IMR-90 (cell line): ENCODE measurements at regions not wholly inside any gene's neighbourhood (a gene's known extent, or its start where the extent isn't known, plus 50 kb on each side); places are given as distances from the start of the nearest gene placed in this dataset.

Source experiments
- ATAC-seq: fragments of 200-7000 bp; cut with Tn5 transposase; 2 replicates; pipeline ENCODE4 v1.9.1; 2020; ENCODE audit warnings: low read depth, mild to moderate bottlenecking, moderate library complexity
- BruUV-seq: library from RNA; stranded (reverse); fragments of 400-500 nt; replicated peaks from 2 replicates; lab custom pipeline; 2021; lab: Mats Ljungman, UMichigan
- CTCF ChIA-PET: fragments of 300-600 bp; formaldehyde crosslinking; extraction: SDS; loops from one replicate; lab custom pipeline; 2021; ENCODE audit warnings: antibody characterized with exemption; lab: Yijun Ruan, JAX
- POLR2A ChIA-PET: fragments of 300-600 bp; sonication (Branson Sonifier 250); formaldehyde crosslinking; loops from one replicate; lab custom pipeline; 2022; ENCODE audit warnings: antibody characterized with exemption; ENCODE audit not compliant: unreplicated experiment; lab: Charles Lee
- DNase-seq: peaks from one replicate; pipeline ENCODE4 v3.0.0; 2013
- H2AFZ ChIP-seq: replicated peaks from 2 replicates; pipeline ENCODE3; 2013; ENCODE audit warnings: low read length, mild to moderate bottlenecking; ENCODE audit not compliant: poor library complexity
- H2AK5ac ChIP-seq: 2 replicates; pipeline ENCODE4 v1.6.1; 2013; ENCODE audit warnings: low read depth, low read length, inconsistent platforms
- H2AK9ac ChIP-seq: replicated peaks from 2 replicates; pipeline ENCODE3; 2013; ENCODE audit warnings: mild to moderate bottlenecking, low read depth, low read length, moderate library complexity; ENCODE audit not compliant: poor library complexity
- H2BK120ac ChIP-seq: 2 replicates; pipeline ENCODE4 v1.6.1; 2013; ENCODE audit warnings: low read depth, low read length, inconsistent platforms
- H2BK15ac ChIP-seq: 3 replicates; pipeline ENCODE4 v1.6.1; 2013; ENCODE audit warnings: low read depth, low read length, inconsistent platforms
- H2BK20ac ChIP-seq: 2 replicates; pipeline ENCODE4 v1.6.1; 2013; ENCODE audit warnings: low read depth, mild to moderate bottlenecking, inconsistent platforms, low read length, moderate library complexity
- H2BK5ac ChIP-seq: 2 replicates; pipeline ENCODE4 v1.6.1; 2013; ENCODE audit warnings: mild to moderate bottlenecking, low read depth, low read length, inconsistent platforms; ENCODE audit not compliant: poor library complexity, severe bottlenecking
- H3K14ac ChIP-seq: replicated peaks from 2 replicates; pipeline ENCODE4 v1.6.1; 2013; ENCODE audit warnings: low read depth, low read length, inconsistent platforms
- H3K18ac ChIP-seq: 2 replicates; pipeline ENCODE4 v1.6.1; 2013; ENCODE audit warnings: low read depth, low read length, control low read depth
- H3K23ac ChIP-seq: 2 replicates; pipeline ENCODE4 v1.6.1; 2013; ENCODE audit warnings: low read depth, low read length, inconsistent platforms
- H3K27ac ChIP-seq: 2 replicates; pipeline ENCODE4 v1.5.1; 2013; ENCODE audit warnings: mild to moderate bottlenecking, control low read depth, low read length; ENCODE audit not compliant: insufficient read depth
- H3K27me3 ChIP-seq: 2 replicates; pipeline ENCODE4 v1.6.1; 2013; ENCODE audit warnings: low read length; ENCODE audit not compliant: control insufficient read depth, insufficient read depth
- H3K36me3 ChIP-seq: 2 replicates; pipeline ENCODE4 v1.6.1; 2013; ENCODE audit warnings: low read length, mixed read lengths; ENCODE audit not compliant: control insufficient read depth, insufficient read depth
- H3K4ac ChIP-seq: 2 replicates; pipeline ENCODE4 v1.6.1; 2013; ENCODE audit warnings: low read depth, low read length, inconsistent platforms
- H3K4me1 ChIP-seq: 2 replicates; pipeline ENCODE4 v1.6.1; 2013; ENCODE audit warnings: low read length, mixed read lengths; ENCODE audit not compliant: control insufficient read depth, insufficient read depth
- H3K4me2 ChIP-seq: 2 replicates; pipeline ENCODE4 v1.6.1; 2013; ENCODE audit warnings: low read depth, mild to moderate bottlenecking, control low read depth, low read length, moderate library complexity
- H3K4me3 ChIP-seq: 2 replicates; pipeline ENCODE4 v1.5.1; 2013; ENCODE audit warnings: low read depth, mild to moderate bottlenecking, control low read depth, low read length, moderate library complexity; ENCODE audit not compliant: insufficient read depth
- H3K56ac ChIP-seq: 2 replicates; pipeline ENCODE4 v1.6.1; 2013; ENCODE audit warnings: low read length, inconsistent platforms; ENCODE audit not compliant: insufficient read depth; ENCODE audit errors: extremely low read depth
- H3K79me1 ChIP-seq, 2 experiments: 2 replicates each; pipeline ENCODE4 v1.6.1; 2013; ENCODE audit warnings: low read length in 2 of 2, inconsistent platforms in 1 of 2, low read depth in 1 of 2
- H3K9ac ChIP-seq: 2 replicates; pipeline ENCODE4 v1.6.1; 2013; ENCODE audit warnings: low read depth, low read length, control low read depth
- H3K9me1 ChIP-seq: 2 replicates; pipeline ENCODE4 v1.6.1; 2013; ENCODE audit warnings: low read length, inconsistent platforms; ENCODE audit not compliant: insufficient read depth
- H3K9me3 ChIP-seq: 2 replicates; pipeline ENCODE4 v1.6.1; 2013; ENCODE audit warnings: low read length; ENCODE audit not compliant: control insufficient read depth, insufficient read depth
- H4K20me1 ChIP-seq: 2 replicates; pipeline ENCODE4 v1.6.1; 2013; ENCODE audit warnings: low read length, inconsistent platforms; ENCODE audit not compliant: insufficient read depth
- H4K5ac ChIP-seq: 2 replicates; pipeline ENCODE4 v1.6.1; 2013; ENCODE audit warnings: mild to moderate bottlenecking, low read depth, low read length, control low read depth
- H4K8ac ChIP-seq, 2 experiments: 2 replicates each; pipeline ENCODE4 v1.6.1; 2013; ENCODE audit warnings: low read depth in 2 of 2, low read length in 2 of 2, control low read depth in 1 of 2, inconsistent platforms in 1 of 2
- H4K91ac ChIP-seq: 2 replicates; pipeline ENCODE4 v1.6.1; 2013; ENCODE audit warnings: low read depth, low read length, inconsistent platforms; ENCODE audit not compliant: insufficient read depth
- BHLHE40 ChIP-seq: fragments of 150-350 bp; IDR thresholded peaks from 2 replicates; pipeline ENCODE4 v1.6.1; 2016; ENCODE audit warnings: mild to moderate bottlenecking, low read depth, low read length
- CEBPB ChIP-seq: IDR thresholded peaks from 2 replicates; pipeline ENCODE4 v1.6.1; 2012; ENCODE audit warnings: low read depth, low read length, improper control_type of control experiment
- CHD1 ChIP-seq: IDR thresholded peaks from 2 replicates; pipeline ENCODE4 v1.6.1; 2012; ENCODE audit warnings: low read depth, low read length, improper control_type of control experiment
- FOS ChIP-seq: fragments of 150-350 bp; IDR thresholded peaks from 2 replicates; pipeline ENCODE4 v1.6.1; 2016; ENCODE audit warnings: low read depth, low read length
- MAFK ChIP-seq: IDR thresholded peaks from 2 replicates; pipeline ENCODE4 v1.6.1; 2012; ENCODE audit warnings: low read depth, low read length, improper control_type of control experiment
- MAZ ChIP-seq: IDR thresholded peaks from 2 replicates; pipeline ENCODE4 v1.6.1; 2012; ENCODE audit warnings: low read depth, mild to moderate bottlenecking, low read length, improper control_type of control experiment, moderate library complexity, borderline replicate concordance
- MXI1 ChIP-seq: IDR thresholded peaks from 2 replicates; pipeline ENCODE4 v1.6.1; 2012; ENCODE audit warnings: low read depth, mild to moderate bottlenecking, low read length, moderate library complexity, borderline replicate concordance
- POLR2A ChIP-seq: IDR thresholded peaks from 2 replicates; pipeline ENCODE4 v1.6.1; 2012; ENCODE audit warnings: mild to moderate bottlenecking, low read depth, low read length
- RAD21 ChIP-seq: IDR thresholded peaks from 2 replicates; pipeline ENCODE4 v1.6.1; 2012; ENCODE audit warnings: low read length, improper control_type of control experiment
- SMC3 ChIP-seq: fragments of 150-350 bp; IDR thresholded peaks from 2 replicates; pipeline ENCODE4 v1.6.1; 2016; ENCODE audit warnings: low read depth, mild to moderate bottlenecking, antibody characterized with exemption, low read length, moderate library complexity
- WGBS, 2 experiments: methylation state at CpG; one replicate each; pipeline versions ENCODE4 v1.1.5 to v1.1.7; 2013; ENCODE audit warnings: missing lambda C conversion rate in 2 of 2; ENCODE audit not compliant: insufficient read length in 1 of 2; ENCODE audit errors: extremely low coverage in 2 of 2; 5-methylcytosine and 5-hydroxymethylcytosine counted together
- dilution Hi-C: fragments of 300-500 bp; cut with HindIII; formaldehyde crosslinking; loops from one replicate; pipeline ENCODE4 v1.14.3; 2018; ENCODE audit warnings: low sequenced_read_pairs; ENCODE audit not compliant: unreplicated experiment
- in situ Hi-C: fragments of 300-500 bp; cut with MboI; formaldehyde crosslinking; loops from 3 replicates; pipeline ENCODE4 v1.14.3; 2019; ENCODE audit warnings: low sequenced_read_pairs, inconsistent platforms, mixed read lengths
- intact Hi-C: fragments of 100-400 bp; cut with micrococcal nuclease; formaldehyde crosslinking; loops from 2 replicates; pipeline ENCODE4 v1.10.0; 2022
- TF ChIP-seq, protein P1 (sequence below): conservative IDR thresholded peaks from 2 replicates; pipeline ENCODE4 v1.5.1; 2012; ENCODE audit warnings: mild to moderate bottlenecking, low read depth, low read length, improper control_type of control experiment

DNA sequence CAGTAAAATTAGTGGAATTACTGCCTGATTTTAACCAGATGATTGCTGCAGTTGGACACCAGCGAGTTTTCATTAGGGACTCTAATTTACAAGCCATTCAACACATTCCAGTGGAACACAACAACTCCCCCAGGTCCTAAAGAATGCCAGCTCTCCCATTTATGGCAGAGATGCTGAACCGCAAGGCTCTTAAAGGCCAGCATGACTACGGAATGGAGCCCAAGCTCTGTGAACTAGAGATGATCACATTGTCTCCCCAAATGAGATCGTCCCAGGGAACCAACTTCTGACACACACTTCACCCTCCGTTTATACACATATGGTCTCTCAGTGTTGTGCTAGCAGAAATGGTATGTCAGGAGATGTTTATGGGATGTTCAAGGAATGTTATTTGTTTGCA is 446.2 kb upstream of the NR2F2 start:
- Histone ChIP-seq H4K5ac (no peak overlapping the region), H3K4me2 (no peak overlapping the region), H2BK15ac (no peak overlapping the region), H2BK20ac (no peak overlapping the region), H2BK5ac (no peak overlapping the region), H2AFZ (no peak overlapping the region), H2AK5ac (no peak overlapping the region), H3K27me3 (no peaks in the 10 kb centered on the region), H3K36me3 (no peaks in the 10 kb centered on the region), H3K9me3 (no peaks in the 10 kb centered on the region), H3K4ac (no peak overlapping the region), H3K18ac (0 out of 2 replicates have a peak overlapping the region, but pooled peaks have one; percentile 29), H3K56ac (no peak overlapping the region), H3K23ac (no peak overlapping the region), H3K4me3 (no peak overlapping the region), H4K8ac (no peak overlapping the region), H2BK120ac (no peak overlapping the region), H3K79me1 (no peaks in the 10 kb centered on the region), H3K14ac (no peak overlapping the region), H3K9ac (no peak overlapping the region), H3K27ac (no peak overlapping the region), H3K4me1 (peaks cover 7% of the 10 kb centered on the region), H4K20me1 (no peaks in the 10 kb centered on the region), H4K91ac (no peak overlapping the region), H2AK9ac (no peak overlapping the region), H3K9me1 (no peaks in the 10 kb centered on the region; the same call in 1 of the 2 replicates)
- TF ChIP-seq FOS (no peak), CHD1 (no peak), CEBPB (no peak), SMC3 (no peak), MXI1 (no peak), RAD21 (no peak), MAZ (no peak), BHLHE40 (no peak), MAFK (no peak), POLR2A (no peak)
- TF ChIP-seq, protein P1, sequence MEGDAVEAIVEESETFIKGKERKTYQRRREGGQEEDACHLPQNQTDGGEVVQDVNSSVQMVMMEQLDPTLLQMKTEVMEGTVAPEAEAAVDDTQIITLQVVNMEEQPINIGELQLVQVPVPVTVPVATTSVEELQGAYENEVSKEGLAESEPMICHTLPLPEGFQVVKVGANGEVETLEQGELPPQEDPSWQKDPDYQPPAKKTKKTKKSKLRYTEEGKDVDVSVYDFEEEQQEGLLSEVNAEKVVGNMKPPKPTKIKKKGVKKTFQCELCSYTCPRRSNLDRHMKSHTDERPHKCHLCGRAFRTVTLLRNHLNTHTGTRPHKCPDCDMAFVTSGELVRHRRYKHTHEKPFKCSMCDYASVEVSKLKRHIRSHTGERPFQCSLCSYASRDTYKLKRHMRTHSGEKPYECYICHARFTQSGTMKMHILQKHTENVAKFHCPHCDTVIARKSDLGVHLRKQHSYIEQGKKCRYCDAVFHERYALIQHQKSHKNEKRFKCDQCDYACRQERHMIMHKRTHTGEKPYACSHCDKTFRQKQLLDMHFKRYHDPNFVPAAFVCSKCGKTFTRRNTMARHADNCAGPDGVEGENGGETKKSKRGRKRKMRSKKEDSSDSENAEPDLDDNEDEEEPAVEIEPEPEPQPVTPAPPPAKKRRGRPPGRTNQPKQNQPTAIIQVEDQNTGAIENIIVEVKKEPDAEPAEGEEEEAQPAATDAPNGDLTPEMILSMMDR: no peak
- POLR2A ChIA-PET: no interaction called here
- ATAC-seq (no peak), DNase-seq (no peak)
- CTCF ChIA-PET: interaction anchor here (0.6 kb wide), 2 partner anchors 9 to 79 kb away, joined by 3 read pairs; no protein-coding TSS in a partner anchor
- in situ Hi-C loops (no loop called here), dilution Hi-C loops (no loop called here), intact Hi-C loops (no loop called here)
- no TSS peak for BruUV-seq
- 57% methylated on average over 1 of the region's 5 CpGs; no CpG with 5 or more reads in 1 of the 2 experiments for WGBS, 2 experiments
